Neural cell (in vitro differentiated cells): ENCODE measurements at regions not wholly inside any gene's neighbourhood (a gene's known extent, or its start where the extent isn't known, plus 50 kb on each side); places are given as distances from the start of the nearest gene placed in this dataset.

Source experiments
- H2AFZ ChIP-seq: fragments of 200-600, 300-800 bp; sonication (generic), shearing (Covaris generic); 2 replicates; pipeline ENCODE4 v1.6.0; 2014; ENCODE audit warnings: low read depth, mild to moderate bottlenecking, antibody characterized with exemption, low read length, moderate library complexity
- H3F3A ChIP-seq: fragments of 200-600 bp; shearing (Covaris generic); 2 replicates; pipeline ENCODE4 v1.6.1; 2016; ENCODE audit warnings: mild to moderate bottlenecking, moderate library complexity, mixed read lengths, antibody characterized with exemption, low read length; ENCODE audit not compliant: insufficient read depth, poor library complexity, severe bottlenecking
- H3K27ac ChIP-seq: fragments of 200-600, 300-800 bp; sonication (generic), shearing (Covaris generic); 2 replicates; pipeline ENCODE4 v1.5.1; 2014; ENCODE audit warnings: mild to moderate bottlenecking, low read length, moderate library complexity
- H3K27me3 ChIP-seq: fragments of 300-800, 200-600 bp; sonication (generic), shearing (Covaris generic); 2 replicates; pipeline ENCODE4 v1.6.0; 2014; ENCODE audit warnings: mild to moderate bottlenecking, low read depth, low read length, moderate library complexity; ENCODE audit not compliant: insufficient read depth
- H3K36me3 ChIP-seq: fragments of 300-800, 200-600 bp; sonication (generic), shearing (Covaris generic); 2 replicates; pipeline ENCODE4 v1.5.1; 2014; ENCODE audit warnings: mild to moderate bottlenecking, antibody characterized with exemption, low read length, moderate library complexity; ENCODE audit not compliant: insufficient read depth
- H3K4me2 ChIP-seq: fragments of 300-800, 200-600 bp; sonication (generic), shearing (Covaris generic); 2 replicates; pipeline ENCODE4 v1.6.0; 2014; ENCODE audit warnings: mild to moderate bottlenecking, low read length
- H3K4me3 ChIP-seq: fragments of 300-800, 200-600 bp; sonication (generic), shearing (Covaris generic); 2 replicates; pipeline ENCODE4 v1.5.1; 2014; ENCODE audit warnings: mild to moderate bottlenecking, low read length, moderate library complexity
- H3K79me2 ChIP-seq: fragments of 200-600 bp; shearing (Covaris generic); replicated peaks from 2 replicates; pipeline ENCODE4 v1.6.0; 2014; ENCODE audit warnings: mild to moderate bottlenecking, low read length, moderate library complexity; ENCODE audit not compliant: insufficient read depth
- H3K9ac ChIP-seq: fragments of 300-800, 200-600 bp; sonication (generic), shearing (Covaris generic); 2 replicates; pipeline ENCODE4 v1.6.1; 2016; ENCODE audit warnings: mild to moderate bottlenecking, low read length, mixed read lengths
- H3K9me2 ChIP-seq: fragments of 200-600 bp; shearing (Covaris generic); 2 replicates; pipeline ENCODE4 v1.6.1; 2016; ENCODE audit warnings: mild to moderate bottlenecking, low read length, mixed read lengths; ENCODE audit not compliant: insufficient read depth
- H3K9me3 ChIP-seq: fragments of 200-600, 300-800 bp; sonication (generic), shearing (Covaris generic); 2 replicates; pipeline ENCODE4 v1.6.1; 2016; ENCODE audit warnings: mild to moderate bottlenecking, mixed run types, low read length, moderate library complexity, mixed read lengths
- H4K20me1 ChIP-seq: fragments of 200-600 bp; shearing (Covaris generic); 2 replicates; pipeline ENCODE4 v1.6.1; 2016; ENCODE audit warnings: mild to moderate bottlenecking, mixed run types; ENCODE audit not compliant: insufficient read depth
- EP300 ChIP-seq: fragments of 450-650 bp; conservative IDR thresholded peaks from 2 replicates; pipeline ENCODE4 v1.6.1; 2014; ENCODE audit warnings: antibody characterized with exemption, mild to moderate bottlenecking, moderate library complexity; ENCODE audit not compliant: poor library complexity, severe bottlenecking
- EZH2 ChIP-seq: fragments of 200-600, 300-800 bp; shearing (Covaris generic), sonication (generic); IDR thresholded peaks from 2 replicates; pipeline ENCODE4 v1.6.1; 2014; ENCODE audit warnings: antibody characterized with exemption, low read length, borderline replicate concordance, mild to moderate bottlenecking; ENCODE audit not compliant: insufficient read depth, poor library complexity, severe bottlenecking
- MXI1 ChIP-seq: fragments of 450-650 bp; conservative IDR thresholded peaks from 2 replicates; pipeline ENCODE4 v1.6.1; 2014; ENCODE audit warnings: antibody characterized with exemption, mild to moderate bottlenecking; ENCODE audit not compliant: poor library complexity, severe bottlenecking
- POLR2AphosphoS5 ChIP-seq: IDR thresholded peaks from 2 replicates; pipeline ENCODE4 v1.6.1; 2012
- RAD21 ChIP-seq: fragments of 450-650 bp; conservative IDR thresholded peaks from 2 replicates; pipeline ENCODE4 v1.6.1; 2014; ENCODE audit warnings: antibody characterized with exemption, mild to moderate bottlenecking, moderate library complexity
- SMC3 ChIP-seq: fragments of 450-650 bp; conservative IDR thresholded peaks from 2 replicates; pipeline ENCODE4 v1.6.1; 2014; ENCODE audit warnings: antibody characterized with exemption, mild to moderate bottlenecking, moderate library complexity; ENCODE audit not compliant: poor library complexity
- TAF1 ChIP-seq: IDR thresholded peaks from 2 replicates; pipeline ENCODE4 v1.6.1; 2012; ENCODE audit warnings: low read depth
- TF ChIP-seq, protein P1 (sequence below): fragments of 450-650 bp; IDR thresholded peaks from 2 replicates; pipeline ENCODE4 v1.5.1; 2014; ENCODE audit warnings: antibody characterized with exemption, mild to moderate bottlenecking, moderate library complexity; ENCODE audit not compliant: poor library complexity, severe bottlenecking
- TF ChIP-seq, protein P2 (sequence below): IDR thresholded peaks from 2 replicates; pipeline ENCODE4 v1.6.1; 2012; ENCODE audit warnings: borderline replicate concordance

DNA sequence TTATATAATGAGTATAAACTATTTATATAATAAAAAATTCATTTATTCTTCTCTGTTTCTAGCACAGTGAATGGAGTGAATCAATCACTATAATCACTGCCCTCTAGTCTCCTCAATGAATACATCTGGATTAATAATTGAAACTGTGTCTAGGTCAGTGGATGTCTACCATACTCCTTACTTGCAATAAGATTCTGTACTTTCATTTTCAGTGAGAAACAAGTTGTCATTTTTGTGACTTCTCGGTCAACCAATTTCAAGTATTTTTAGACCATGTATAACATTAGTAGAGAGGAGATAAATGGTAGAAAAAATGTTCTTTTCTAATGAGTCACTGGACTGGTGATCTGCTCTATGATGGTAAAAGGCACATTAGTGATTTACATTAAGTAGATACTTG, 799.6 kb upstream of the CHAC2 start:
- TF ChIP-seq SMC3, result no peak
- no peak for TF ChIP-seq MXI1
- TF ChIP-seq, protein P1, sequence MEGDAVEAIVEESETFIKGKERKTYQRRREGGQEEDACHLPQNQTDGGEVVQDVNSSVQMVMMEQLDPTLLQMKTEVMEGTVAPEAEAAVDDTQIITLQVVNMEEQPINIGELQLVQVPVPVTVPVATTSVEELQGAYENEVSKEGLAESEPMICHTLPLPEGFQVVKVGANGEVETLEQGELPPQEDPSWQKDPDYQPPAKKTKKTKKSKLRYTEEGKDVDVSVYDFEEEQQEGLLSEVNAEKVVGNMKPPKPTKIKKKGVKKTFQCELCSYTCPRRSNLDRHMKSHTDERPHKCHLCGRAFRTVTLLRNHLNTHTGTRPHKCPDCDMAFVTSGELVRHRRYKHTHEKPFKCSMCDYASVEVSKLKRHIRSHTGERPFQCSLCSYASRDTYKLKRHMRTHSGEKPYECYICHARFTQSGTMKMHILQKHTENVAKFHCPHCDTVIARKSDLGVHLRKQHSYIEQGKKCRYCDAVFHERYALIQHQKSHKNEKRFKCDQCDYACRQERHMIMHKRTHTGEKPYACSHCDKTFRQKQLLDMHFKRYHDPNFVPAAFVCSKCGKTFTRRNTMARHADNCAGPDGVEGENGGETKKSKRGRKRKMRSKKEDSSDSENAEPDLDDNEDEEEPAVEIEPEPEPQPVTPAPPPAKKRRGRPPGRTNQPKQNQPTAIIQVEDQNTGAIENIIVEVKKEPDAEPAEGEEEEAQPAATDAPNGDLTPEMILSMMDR, result no peak
- no peak for TF ChIP-seq EP300
- TF ChIP-seq, protein P2, sequence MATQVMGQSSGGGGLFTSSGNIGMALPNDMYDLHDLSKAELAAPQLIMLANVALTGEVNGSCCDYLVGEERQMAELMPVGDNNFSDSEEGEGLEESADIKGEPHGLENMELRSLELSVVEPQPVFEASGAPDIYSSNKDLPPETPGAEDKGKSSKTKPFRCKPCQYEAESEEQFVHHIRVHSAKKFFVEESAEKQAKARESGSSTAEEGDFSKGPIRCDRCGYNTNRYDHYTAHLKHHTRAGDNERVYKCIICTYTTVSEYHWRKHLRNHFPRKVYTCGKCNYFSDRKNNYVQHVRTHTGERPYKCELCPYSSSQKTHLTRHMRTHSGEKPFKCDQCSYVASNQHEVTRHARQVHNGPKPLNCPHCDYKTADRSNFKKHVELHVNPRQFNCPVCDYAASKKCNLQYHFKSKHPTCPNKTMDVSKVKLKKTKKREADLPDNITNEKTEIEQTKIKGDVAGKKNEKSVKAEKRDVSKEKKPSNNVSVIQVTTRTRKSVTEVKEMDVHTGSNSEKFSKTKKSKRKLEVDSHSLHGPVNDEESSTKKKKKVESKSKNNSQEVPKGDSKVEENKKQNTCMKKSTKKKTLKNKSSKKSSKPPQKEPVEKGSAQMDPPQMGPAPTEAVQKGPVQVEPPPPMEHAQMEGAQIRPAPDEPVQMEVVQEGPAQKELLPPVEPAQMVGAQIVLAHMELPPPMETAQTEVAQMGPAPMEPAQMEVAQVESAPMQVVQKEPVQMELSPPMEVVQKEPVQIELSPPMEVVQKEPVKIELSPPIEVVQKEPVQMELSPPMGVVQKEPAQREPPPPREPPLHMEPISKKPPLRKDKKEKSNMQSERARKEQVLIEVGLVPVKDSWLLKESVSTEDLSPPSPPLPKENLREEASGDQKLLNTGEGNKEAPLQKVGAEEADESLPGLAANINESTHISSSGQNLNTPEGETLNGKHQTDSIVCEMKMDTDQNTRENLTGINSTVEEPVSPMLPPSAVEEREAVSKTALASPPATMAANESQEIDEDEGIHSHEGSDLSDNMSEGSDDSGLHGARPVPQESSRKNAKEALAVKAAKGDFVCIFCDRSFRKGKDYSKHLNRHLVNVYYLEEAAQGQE, result no peak
- no peak for TF ChIP-seq POLR2AphosphoS5
- no peak for TF ChIP-seq TAF1
- no peak for TF ChIP-seq EZH2
- TF ChIP-seq RAD21, result no peak
- H3K4me2 ChIP-seq, result no peak overlapping the region
- no peaks in the 10 kb centered on the region for H3K9me2 ChIP-seq

GRCh38 chr2:52964916-52965530, 802.6 kb upstream of the CHAC2 start:
- H3F3A ChIP-seq, result no peaks in the 10 kb centered on the region
- no peak overlapping the region for H3K4me2 ChIP-seq
- H3K79me2 ChIP-seq, result no peaks in the 10 kb centered on the region
- H3K9me3 ChIP-seq, result no peaks in the 10 kb centered on the region
- no peaks in the 10 kb centered on the region for H4K20me1 ChIP-seq
- H3K9ac ChIP-seq, result no peak overlapping the region
- no peaks in the 10 kb centered on the region for H3K36me3 ChIP-seq
- H2AFZ ChIP-seq, result no peak overlapping the region
- H3K27ac ChIP-seq, result no peak overlapping the region
- H3K4me3 ChIP-seq, result no peak overlapping the region
- H3K9me2 ChIP-seq, result no peaks in the 10 kb centered on the region
- TF ChIP-seq, protein P1, result no peak
- TF ChIP-seq, protein P2, result peak; percentile 38
- TF ChIP-seq TAF1 (no peak), EP300 (peak; percentile 66), POLR2AphosphoS5 (peak; percentile 56), RAD21 (no peak)
- H3K27me3 ChIP-seq, result no peaks in the 10 kb centered on the region

More for the DNA sequence above, 799.6 kb upstream of the CHAC2 start:
- no peaks in the 10 kb centered on the region for H3K9me3 ChIP-seq
- no peak overlapping the region for H2AFZ ChIP-seq
- no peaks in the 10 kb centered on the region for H3K79me2 ChIP-seq
- H4K20me1 ChIP-seq, result no peaks in the 10 kb centered on the region
- H3K9ac ChIP-seq, result no peak overlapping the region
- H3F3A ChIP-seq, result no peaks in the 10 kb centered on the region
- no peaks in the 10 kb centered on the region for H3K36me3 ChIP-seq
- no peak overlapping the region for H3K27ac ChIP-seq
- no peaks in the 10 kb centered on the region for H3K27me3 ChIP-seq
- H3K4me3 ChIP-seq, result no peak overlapping the region
